Fibroblast of pulmonary artery (primary cell): ENCODE measurements at regions not wholly inside any gene's neighbourhood (a gene's known extent, or its start where the extent isn't known, plus 50 kb on each side); places are given as distances from the start of the nearest gene placed in this dataset.

Experiments used
- DNase-seq: peaks from one replicate; pipeline ENCODE4 v3.0.0-alpha.2; 2010; ENCODE audit warnings: low read depth
- H3K4me3 ChIP-seq: replicated peaks from 2 replicates; pipeline ENCODE4 v1.5.1; 2011; ENCODE audit warnings: low read depth, mild to moderate bottlenecking, control low read depth, low read length, moderate library complexity
- CTCF ChIP-seq: IDR thresholded peaks from 2 replicates; pipeline ENCODE4 v1.5.1; 2011; ENCODE audit warnings: mild to moderate bottlenecking, control low read depth, low read length, inconsistent platforms; ENCODE audit errors: missing control alignments

DNA sequence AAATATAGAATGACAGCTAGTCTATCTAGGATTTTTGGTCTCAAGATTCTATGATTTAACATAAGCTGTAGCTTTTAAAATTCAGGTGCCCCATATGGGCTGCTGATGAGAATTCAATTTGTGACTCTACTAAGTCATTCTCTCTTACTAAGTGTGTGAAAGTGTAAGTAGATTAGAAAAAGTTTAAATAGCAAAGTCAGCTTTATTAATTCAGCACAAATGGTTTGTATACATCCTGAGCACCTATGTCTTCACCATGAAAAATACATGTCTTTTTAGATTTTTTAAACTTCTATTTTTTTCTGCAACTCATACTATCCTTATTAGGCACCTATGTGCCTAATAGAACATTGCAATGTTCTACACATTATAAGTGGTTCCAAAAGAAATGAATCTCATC is 157.1 kb downstream of the METTL4 start:
- no peak overlapping the region for H3K4me3 ChIP-seq
- DNase-seq: no peak
- TF ChIP-seq CTCF: no peak

- H3K4me3 ChIP-seq: no peak overlapping the region
- DNase-seq: no peak
Observed at GRCh38 chr18:2415656-2416055, 155.6 kb downstream of the METTL4 start.

GRCh38 chr18:2417861-2418610 is 153.3 kb downstream of the METTL4 start:
- no peak for DNase-seq
- no peak for TF ChIP-seq CTCF
- no peak overlapping the region for H3K4me3 ChIP-seq

More at GRCh38 chr18:2415656-2416055, 155.6 kb downstream of the METTL4 start:
- TF ChIP-seq CTCF: no peak

DNA sequence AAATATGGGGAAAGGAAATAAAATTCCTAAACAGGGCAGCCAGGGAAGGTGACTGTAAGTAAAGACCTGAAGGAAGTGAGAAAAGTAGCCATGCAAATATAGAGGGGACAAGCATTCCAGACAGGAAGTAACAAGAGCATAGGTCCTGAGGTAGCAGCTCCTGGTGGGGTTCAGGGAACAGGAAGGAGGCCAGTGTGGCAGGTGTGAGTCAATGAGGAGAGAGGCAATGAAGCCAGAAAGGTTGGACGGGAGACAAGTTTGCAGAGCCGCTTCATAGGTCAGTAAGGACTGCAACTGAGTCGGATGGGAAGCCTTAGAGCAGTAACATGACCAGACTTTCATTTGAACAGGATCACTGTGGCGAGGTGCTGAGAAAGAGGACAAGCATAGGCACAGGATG is 150.9 kb downstream of the METTL4 start:
- no peak for TF ChIP-seq CTCF
- no peak for DNase-seq
- no peak overlapping the region for H3K4me3 ChIP-seq

DNA sequence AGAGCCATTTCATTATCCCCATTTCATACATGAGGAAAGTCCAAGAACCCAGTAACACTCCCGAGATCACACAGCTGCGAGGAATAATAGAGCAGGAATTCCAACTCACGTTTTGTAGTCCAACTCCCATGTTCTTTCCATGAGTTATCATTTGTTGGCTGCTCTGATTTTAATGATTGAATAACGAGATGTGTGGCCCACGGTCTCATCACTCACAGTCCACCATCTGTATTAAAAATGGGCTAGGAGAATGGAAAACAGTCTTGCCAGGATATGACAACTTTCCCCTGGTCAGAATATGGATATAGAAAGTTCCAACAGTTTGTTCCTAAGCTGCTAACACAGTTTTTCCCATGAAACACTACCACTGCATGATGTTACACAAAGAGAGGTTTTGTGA is 147.5 kb downstream of the METTL4 start:
- TF ChIP-seq CTCF: no peak
- no peak overlapping the region for H3K4me3 ChIP-seq
- no peak for DNase-seq

DNA sequence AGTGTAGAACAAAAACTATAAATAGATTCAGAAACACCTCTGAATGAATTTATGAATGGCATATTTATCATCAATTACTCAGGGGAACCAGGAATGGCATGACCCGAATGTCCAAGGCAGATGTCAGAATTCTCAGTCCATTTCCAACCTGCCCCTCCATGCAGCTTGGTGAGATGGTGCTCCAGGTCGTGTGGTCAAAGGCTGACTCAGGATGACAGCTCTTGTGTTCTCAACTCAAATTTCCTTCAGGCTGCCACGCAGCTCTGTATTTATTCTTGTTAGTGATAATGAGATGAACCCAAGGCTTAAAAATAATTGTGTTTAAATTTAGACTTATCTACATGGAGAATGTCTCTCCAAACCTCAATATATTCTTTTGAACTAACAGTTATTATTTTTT is 146.9 kb downstream of the METTL4 start:
- no peak for TF ChIP-seq CTCF
- H3K4me3 ChIP-seq: no peak overlapping the region
- no peak for DNase-seq
